HUES48 (cell line): ENCODE measurements at regions not wholly inside any gene's neighbourhood (a gene's known extent, or its start where the extent isn't known, plus 50 kb on each side); places are given as distances from the start of the nearest gene placed in this dataset.

Experiments
- H3K27ac ChIP-seq: one replicate; pipeline ENCODE4 v1.7.0; 2013; ENCODE audit warnings: low read depth, low read length, inconsistent platforms
- H3K27me3 ChIP-seq: 2 replicates; pipeline ENCODE4 v1.6.1; 2013; ENCODE audit warnings: mild to moderate bottlenecking, low read length; ENCODE audit not compliant: control insufficient read depth, insufficient read depth
- H3K36me3 ChIP-seq: 2 replicates; pipeline ENCODE4 v1.6.1; 2013; ENCODE audit warnings: low read length; ENCODE audit not compliant: control insufficient read depth, insufficient read depth
- H3K4me1 ChIP-seq: 2 replicates; pipeline ENCODE4 v1.6.1; 2013; ENCODE audit warnings: mild to moderate bottlenecking, low read length; ENCODE audit not compliant: control insufficient read depth, insufficient read depth
- H3K4me3 ChIP-seq: 2 replicates; pipeline ENCODE4 v1.5.1; 2013; ENCODE audit warnings: mild to moderate bottlenecking, low read depth, low read length
- H3K9ac ChIP-seq: 2 replicates; pipeline ENCODE4 v1.6.1; 2013; ENCODE audit warnings: mild to moderate bottlenecking, low read depth, low read length, moderate library complexity
- H3K9me3 ChIP-seq: 2 replicates; pipeline ENCODE4 v1.6.1; 2013; ENCODE audit warnings: low read length; ENCODE audit not compliant: control insufficient read depth, insufficient read depth

DNA sequence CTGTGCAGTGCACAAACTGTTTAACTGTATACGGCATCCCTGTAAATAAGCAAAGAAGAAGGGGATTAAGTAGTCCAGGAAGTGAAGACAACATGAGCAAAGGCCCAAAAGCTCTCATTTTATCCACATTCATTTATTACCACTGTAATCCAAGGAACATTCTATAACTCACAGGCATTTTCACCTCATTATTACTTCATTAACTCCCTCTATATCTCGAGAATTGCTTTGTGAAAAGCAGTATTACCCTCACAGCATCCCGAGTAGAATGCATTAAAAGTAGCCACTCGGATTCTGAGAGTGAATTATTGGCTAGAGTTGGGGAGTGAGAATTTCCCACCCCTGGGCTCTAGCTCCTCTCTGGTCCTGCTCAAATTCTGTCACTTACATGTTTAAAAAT, 51.0 kb upstream of the CHCHD3 start:
- Histone ChIP-seq H3K9ac (no peak overlapping the region), H3K27me3 (no peaks in the 10 kb centered on the region), H3K36me3 (no peaks in the 10 kb centered on the region), H3K9me3 (no peaks in the 10 kb centered on the region), H3K4me3 (no peak overlapping the region), H3K4me1 (no peaks in the 10 kb centered on the region), H3K27ac (no peak overlapping the region)

DNA sequence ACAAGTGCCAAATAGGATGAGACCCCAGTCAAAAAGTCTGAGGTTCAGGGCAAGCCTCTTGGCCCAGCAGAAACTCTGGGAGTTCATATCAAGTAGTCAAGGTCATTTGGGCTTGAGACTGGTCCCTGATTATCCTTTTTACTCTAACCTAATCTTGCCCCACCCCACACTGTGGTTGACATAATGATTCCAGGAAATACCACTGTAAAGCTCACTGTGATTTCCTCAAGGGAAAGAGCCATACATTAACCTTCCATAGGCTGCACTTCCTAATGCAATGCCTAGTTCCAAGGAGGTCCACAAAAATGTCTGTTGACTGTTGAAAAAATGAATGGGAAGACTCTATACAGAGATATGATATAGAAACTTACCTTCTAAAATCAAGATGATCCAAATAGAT, 52.9 kb upstream of the CHCHD3 start:
- Histone ChIP-seq H3K27me3 (no peaks in the 10 kb centered on the region), H3K9ac (no peak overlapping the region), H3K9me3 (no peaks in the 10 kb centered on the region), H3K27ac (no peak overlapping the region), H3K4me1 (no peaks in the 10 kb centered on the region), H3K4me3 (no peak overlapping the region), H3K36me3 (no peaks in the 10 kb centered on the region)

DNA sequence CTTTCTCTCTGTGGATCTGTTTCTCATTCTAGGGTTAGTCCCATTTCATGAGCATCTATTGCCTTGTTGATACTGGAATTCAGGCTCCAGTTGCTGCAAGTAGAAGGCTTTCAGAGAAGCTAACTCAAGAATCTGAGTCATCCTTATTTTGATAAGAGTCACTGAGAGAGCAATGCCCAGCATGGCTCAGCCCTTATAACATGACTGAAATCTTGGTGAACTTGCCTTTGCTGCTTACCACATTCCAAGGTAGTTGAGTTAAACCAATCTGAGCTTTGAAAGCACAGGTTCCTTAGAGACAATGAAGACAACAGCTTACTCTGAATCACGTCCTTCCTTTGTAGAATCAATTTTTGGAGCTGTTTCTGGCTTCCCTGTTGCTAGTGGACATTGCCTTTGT, 53.6 kb upstream of the CHCHD3 start:
- no peak overlapping the region for H3K27ac ChIP-seq

DNA sequence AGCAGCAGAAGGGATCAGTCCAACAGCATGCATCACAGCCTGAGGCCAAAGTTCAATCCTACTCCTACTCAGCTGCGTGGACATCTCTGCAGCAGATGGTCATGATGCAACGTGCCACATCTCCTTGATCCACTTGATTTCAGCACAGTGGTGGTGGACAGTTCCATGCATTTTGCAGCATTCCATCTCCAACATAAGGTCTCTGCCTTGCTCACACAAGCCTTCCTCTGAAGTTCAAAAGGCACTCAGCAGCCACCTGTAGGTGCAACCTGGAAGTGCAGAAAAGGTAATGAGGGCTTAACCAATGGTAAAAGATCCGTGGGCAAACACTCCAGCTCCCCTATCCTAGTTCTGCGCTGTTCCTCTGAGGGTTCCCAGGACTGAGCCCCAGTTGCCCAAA, 57.5 kb upstream of the CHCHD3 start:
- Histone ChIP-seq H3K9me3 (no peaks in the 10 kb centered on the region), H3K27me3 (no peaks in the 10 kb centered on the region), H3K36me3 (no peaks in the 10 kb centered on the region), H3K4me3 (no peak overlapping the region), H3K4me1 (no peaks in the 10 kb centered on the region), H3K9ac (no peak overlapping the region), H3K27ac (no peak overlapping the region)

More for the DNA sequence above, 53.6 kb upstream of the CHCHD3 start:
- H3K36me3 ChIP-seq = no peaks in the 10 kb centered on the region
- H3K4me3 ChIP-seq = no peak overlapping the region
- no peaks in the 10 kb centered on the region for H3K9me3 ChIP-seq
- no peaks in the 10 kb centered on the region for H3K4me1 ChIP-seq
- no peaks in the 10 kb centered on the region for H3K27me3 ChIP-seq
- no peak overlapping the region for H3K9ac ChIP-seq

DNA sequence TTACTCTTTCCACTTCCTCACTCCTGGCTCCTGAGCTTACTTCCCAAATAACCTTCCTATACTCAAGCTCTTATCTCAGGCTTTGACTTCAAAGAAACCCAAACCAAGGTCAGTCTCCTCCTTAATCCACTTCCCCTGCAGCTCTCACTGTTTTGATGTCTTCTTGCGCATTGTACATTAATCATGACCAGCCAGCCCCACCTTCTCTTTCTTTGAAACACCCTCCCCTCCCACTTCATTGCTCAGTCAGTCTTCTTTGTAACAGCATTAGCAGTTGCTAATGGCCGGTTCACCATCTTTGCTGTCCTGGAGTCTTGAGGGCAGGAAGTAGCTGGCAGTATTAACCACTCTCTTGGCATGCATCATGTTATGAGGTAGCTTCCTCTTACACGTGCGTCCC, 57.9 kb upstream of the CHCHD3 start:
- H3K27ac ChIP-seq = no peak overlapping the region
- H3K4me1 ChIP-seq = no peaks in the 10 kb centered on the region
- no peaks in the 10 kb centered on the region for H3K9me3 ChIP-seq
- H3K9ac ChIP-seq = no peak overlapping the region
- no peaks in the 10 kb centered on the region for H3K27me3 ChIP-seq
- no peak overlapping the region for H3K4me3 ChIP-seq
- H3K36me3 ChIP-seq = no peaks in the 10 kb centered on the region

DNA sequence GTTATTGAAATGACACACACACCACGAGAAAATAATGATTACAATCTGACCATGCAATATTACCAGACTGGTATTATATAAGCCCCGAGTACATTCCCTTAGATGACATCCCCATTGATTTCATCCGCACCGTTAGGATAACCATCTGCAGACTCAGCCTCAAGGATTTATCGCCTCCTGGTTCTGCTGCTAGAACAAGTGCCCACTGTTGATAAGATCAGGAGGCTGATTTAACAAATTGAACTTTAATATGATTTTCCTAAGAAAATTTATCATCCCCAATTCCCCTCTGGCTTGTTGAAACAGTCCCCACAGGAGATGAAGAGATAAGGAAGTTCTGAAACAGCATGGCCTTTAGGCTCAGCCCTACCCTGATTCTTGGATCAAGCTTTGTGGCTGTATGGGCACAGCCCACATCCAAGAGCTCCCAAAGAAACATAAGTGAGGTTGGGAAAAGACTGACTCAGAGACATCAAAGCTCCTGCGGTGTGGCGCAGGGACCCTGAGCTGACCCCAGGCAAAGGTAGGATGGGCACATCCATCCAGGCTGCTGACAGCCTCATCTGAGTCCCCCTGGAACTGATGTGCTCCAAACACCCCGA, 59.2 kb upstream of the CHCHD3 start:
- Histone ChIP-seq H3K36me3 (no peaks in the 10 kb centered on the region), H3K9me3 (no peaks in the 10 kb centered on the region), H3K27ac (no peak overlapping the region), H3K4me3 (no peak overlapping the region), H3K9ac (no peak overlapping the region), H3K4me1 (no peaks in the 10 kb centered on the region), H3K27me3 (no peaks in the 10 kb centered on the region)

DNA sequence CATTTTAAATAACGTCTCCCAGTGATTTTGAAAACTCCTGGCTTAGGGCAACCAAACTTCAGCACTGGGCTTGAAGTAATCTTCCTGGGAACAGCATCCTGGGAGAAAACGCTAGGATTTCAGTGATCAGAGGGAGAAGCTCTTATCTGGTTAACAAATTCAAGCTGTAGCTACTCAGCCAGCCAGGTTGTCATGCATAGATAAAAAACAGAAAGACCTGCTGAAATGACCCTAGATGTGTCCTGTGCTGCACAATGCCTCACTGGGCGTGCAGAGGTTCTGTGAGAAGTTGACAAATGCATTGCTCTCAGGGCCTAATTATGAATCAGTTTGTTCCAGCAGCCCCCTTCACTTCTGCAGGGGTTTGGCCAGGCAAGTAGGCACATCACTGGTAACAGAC, 68.9 kb upstream of the CHCHD3 start:
- Histone ChIP-seq H3K27me3 (no peaks in the 10 kb centered on the region), H3K4me1 (no peaks in the 10 kb centered on the region), H3K9me3 (no peaks in the 10 kb centered on the region), H3K4me3 (no peak overlapping the region), H3K9ac (no peak overlapping the region), H3K27ac (no peak overlapping the region), H3K36me3 (no peaks in the 10 kb centered on the region)

DNA sequence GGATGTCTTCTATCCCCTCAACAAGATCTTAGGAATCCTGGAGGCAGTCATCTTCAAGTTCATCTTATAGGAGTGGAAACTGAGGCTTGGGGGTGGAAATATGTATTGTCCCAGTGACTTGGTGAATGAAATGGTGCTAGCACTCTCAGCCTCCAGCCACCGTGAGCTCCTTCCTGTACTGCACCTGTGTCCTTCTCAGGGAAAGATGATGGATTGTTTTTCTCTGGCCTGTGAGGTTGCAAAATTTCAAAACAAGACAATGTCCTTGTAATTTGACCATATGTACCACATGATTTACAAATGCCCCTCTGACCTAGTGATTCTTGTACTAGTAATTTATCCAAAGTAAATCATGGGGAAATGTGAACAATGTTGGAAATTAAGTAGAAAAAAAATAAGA, 71.0 kb upstream of the CHCHD3 start:
- Histone ChIP-seq H3K27ac (no peak overlapping the region), H3K4me1 (no peaks in the 10 kb centered on the region), H3K27me3 (no peaks in the 10 kb centered on the region), H3K9ac (no peak overlapping the region), H3K36me3 (no peaks in the 10 kb centered on the region), H3K9me3 (no peaks in the 10 kb centered on the region), H3K4me3 (no peak overlapping the region)

DNA sequence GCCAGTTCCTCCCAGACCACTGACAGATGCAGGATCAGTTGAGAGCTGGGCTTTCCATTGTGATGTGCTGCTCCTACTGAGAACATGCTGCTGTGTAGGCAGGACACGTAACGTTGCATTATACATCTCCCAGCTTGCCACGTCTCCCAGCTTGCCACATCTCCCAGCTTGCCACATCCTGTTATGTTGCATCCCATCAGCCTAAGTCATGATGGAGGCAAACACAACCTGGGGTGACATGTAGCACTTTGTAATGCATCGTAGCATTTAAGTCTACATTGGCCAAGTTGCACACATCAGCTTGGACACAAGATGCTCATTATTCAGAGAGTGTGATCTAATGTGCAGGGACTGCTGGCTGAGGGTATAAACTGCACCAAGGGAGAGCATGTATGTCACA, 73.3 kb upstream of the CHCHD3 start:
- no peak overlapping the region for H3K27ac ChIP-seq
- no peaks in the 10 kb centered on the region for H3K36me3 ChIP-seq
- no peaks in the 10 kb centered on the region for H3K27me3 ChIP-seq

DNA sequence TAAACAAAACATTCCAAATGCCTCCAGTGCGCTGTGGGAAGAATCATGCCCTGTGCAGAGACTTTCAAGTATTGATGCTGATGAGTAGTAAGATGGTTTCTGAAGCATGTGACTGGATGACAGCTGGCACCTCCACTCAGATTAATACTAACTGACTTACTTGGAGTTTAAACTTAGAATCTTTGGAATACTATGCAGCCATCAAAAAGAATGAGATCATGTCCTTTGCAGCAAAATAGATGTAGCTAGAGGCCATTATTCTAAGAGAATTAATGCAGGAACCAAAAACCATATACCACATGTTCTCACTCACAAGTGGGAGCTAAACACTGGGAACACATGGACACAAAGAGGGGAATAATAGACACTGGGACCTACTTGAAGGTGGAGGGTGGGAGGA, 73.8 kb upstream of the CHCHD3 start:
- Histone ChIP-seq H3K4me3 (no peak overlapping the region), H3K27me3 (no peaks in the 10 kb centered on the region), H3K27ac (no peak overlapping the region)

More for the DNA sequence above, 73.3 kb upstream of the CHCHD3 start:
- no peak overlapping the region for H3K4me3 ChIP-seq
- H3K9me3 ChIP-seq = no peaks in the 10 kb centered on the region
- no peaks in the 10 kb centered on the region for H3K4me1 ChIP-seq
- H3K9ac ChIP-seq = no peak overlapping the region

DNA sequence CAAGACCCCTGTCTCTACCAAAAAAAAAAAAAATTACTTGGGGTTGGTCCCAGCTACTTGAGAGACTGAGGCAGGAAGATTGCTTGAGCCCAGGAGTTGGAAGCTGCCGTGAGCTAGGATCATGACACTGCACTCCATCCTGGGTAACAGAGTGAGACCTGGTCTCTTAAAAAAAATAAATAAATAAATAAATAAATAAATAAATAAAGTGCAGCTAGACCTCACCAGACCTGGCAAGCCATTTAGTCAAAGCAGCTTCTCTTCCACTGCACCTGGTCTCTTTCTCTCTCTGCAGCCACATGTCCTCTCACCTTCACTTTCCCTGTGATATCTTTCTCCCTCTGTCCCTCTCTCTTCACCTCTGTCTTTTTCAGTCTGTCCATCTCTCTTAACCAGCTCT, 75.2 kb upstream of the CHCHD3 start:
- Histone ChIP-seq H3K4me3 (no peak overlapping the region), H3K9ac (no peak overlapping the region), H3K27me3 (no peaks in the 10 kb centered on the region), H3K27ac (no peak overlapping the region), H3K9me3 (no peaks in the 10 kb centered on the region), H3K36me3 (no peaks in the 10 kb centered on the region), H3K4me1 (no peaks in the 10 kb centered on the region)

More for the DNA sequence above, 73.8 kb upstream of the CHCHD3 start:
- H3K9ac ChIP-seq = no peak overlapping the region
- H3K4me1 ChIP-seq = no peaks in the 10 kb centered on the region
- no peaks in the 10 kb centered on the region for H3K9me3 ChIP-seq
- H3K36me3 ChIP-seq = no peaks in the 10 kb centered on the region

DNA sequence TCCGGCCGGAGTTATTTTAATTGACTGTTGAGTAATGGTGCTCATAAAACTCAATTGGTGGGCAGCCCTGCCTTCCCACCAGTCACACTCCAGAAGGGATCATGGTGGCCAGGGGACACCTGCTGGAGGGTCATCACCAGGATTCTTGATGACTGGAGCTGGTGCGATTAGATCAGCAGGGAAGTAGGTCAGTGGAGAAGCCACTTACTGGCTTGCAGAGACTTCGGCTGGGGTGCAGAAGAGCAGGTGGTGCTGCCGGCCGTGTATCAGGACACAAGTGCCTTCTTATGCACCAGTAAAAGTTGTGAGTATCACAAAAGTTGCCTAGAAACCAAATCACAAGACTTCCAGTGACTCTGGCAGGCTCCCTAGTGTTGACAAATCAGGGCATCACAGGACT, 82.6 kb upstream of the CHCHD3 start:
- no peaks in the 10 kb centered on the region for H3K36me3 ChIP-seq
- no peak overlapping the region for H3K9ac ChIP-seq
- H3K4me3 ChIP-seq = no peak overlapping the region
- H3K27me3 ChIP-seq = no peaks in the 10 kb centered on the region
- no peaks in the 10 kb centered on the region for H3K4me1 ChIP-seq
- no peak overlapping the region for H3K27ac ChIP-seq
- H3K9me3 ChIP-seq = no peaks in the 10 kb centered on the region
